Hepatocyte (in vitro differentiated cells): ENCODE measurements at regions not wholly inside any gene's neighbourhood (a gene's known extent, or its start where the extent isn't known, plus 50 kb on each side); places are given as distances from the start of the nearest gene placed in this dataset.

Experiments
- CTCF ChIP-seq: fragments of 200-600 bp; sonication (generic); IDR thresholded peaks from 2 replicates; pipeline ENCODE4 v1.5.1; 2016; ENCODE audit warnings: antibody characterized with exemption, mild to moderate bottlenecking; ENCODE audit not compliant: poor library complexity
- EZH2 ChIP-seq: fragments of 200-600 bp; sonication (generic); IDR thresholded peaks from 2 replicates; pipeline ENCODE4 v1.6.1; 2016; ENCODE audit warnings: antibody characterized with exemption, mild to moderate bottlenecking, borderline replicate concordance
- EZH2phosphoT487 ChIP-seq: fragments of 200-600 bp; sonication (generic); IDR thresholded peaks from one replicate; pipeline ENCODE4 v1.6.1; 2018; ENCODE audit warnings: antibody characterized with exemption, mild to moderate bottlenecking, low read depth, moderate library complexity; ENCODE audit not compliant: unreplicated experiment, severe bottlenecking

DNA sequence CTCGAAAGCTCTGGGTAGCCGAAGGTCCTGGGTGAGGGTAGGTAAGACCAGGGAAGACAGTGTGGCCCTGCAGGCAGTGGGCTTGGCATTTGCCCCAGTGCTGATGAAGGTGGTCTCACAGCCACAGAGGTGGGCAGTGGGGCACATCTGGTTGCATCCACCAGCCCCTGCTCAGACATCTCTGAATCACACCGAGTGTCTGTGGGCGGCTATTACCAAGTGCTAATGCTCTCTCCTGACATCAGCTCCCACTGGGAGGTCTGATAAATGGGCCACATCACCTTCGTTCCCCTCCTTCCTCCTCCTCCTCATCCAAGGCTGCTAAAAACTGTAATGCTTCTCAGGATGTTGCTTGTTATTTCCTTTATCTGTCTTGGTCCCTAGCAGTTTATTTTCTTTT is 330.9 kb upstream of the COBL start:
- TF ChIP-seq EZH2phosphoT487 (no peak), CTCF (no peak), EZH2 (no peak)
